ENCODE measurements at regions not wholly inside any gene's neighbourhood (a gene's known extent, or its start where the extent isn't known, plus 50 kb on each side); places are given as distances from the start of the nearest gene placed in this dataset.

DNA sequence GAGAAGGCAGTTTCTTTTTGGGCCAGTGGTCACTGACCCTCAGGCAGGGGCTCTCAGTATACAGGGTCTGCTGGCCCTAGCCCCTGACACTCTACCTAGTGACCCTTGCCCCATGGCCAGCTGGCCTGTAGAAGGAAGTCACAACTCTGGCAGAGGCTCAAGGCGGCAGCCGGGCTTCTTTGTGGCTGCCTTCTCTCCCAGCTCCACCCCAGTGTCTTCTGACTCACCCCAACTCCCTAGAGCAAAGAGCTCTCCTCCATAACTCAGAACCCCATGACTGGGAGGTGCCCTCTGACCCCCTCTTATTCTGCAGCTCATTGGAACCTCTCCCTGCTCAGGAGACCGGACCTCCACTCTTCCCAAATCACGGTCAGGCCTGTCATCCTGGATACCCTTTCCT, 358.2 kb downstream of the FGFR2 start:
- TF ChIP-seq, protein P1, sequence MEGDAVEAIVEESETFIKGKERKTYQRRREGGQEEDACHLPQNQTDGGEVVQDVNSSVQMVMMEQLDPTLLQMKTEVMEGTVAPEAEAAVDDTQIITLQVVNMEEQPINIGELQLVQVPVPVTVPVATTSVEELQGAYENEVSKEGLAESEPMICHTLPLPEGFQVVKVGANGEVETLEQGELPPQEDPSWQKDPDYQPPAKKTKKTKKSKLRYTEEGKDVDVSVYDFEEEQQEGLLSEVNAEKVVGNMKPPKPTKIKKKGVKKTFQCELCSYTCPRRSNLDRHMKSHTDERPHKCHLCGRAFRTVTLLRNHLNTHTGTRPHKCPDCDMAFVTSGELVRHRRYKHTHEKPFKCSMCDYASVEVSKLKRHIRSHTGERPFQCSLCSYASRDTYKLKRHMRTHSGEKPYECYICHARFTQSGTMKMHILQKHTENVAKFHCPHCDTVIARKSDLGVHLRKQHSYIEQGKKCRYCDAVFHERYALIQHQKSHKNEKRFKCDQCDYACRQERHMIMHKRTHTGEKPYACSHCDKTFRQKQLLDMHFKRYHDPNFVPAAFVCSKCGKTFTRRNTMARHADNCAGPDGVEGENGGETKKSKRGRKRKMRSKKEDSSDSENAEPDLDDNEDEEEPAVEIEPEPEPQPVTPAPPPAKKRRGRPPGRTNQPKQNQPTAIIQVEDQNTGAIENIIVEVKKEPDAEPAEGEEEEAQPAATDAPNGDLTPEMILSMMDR (IDR thresholded peaks at IDR 0.05; ENCODE audit: low read length), result no peak
- no peak for TF ChIP-seq EZH2 (IDR thresholded peaks at IDR 0.05; ENCODE audit: borderline replicate concordance, low read length)
